LNCaP clone FGC (cell line): ENCODE measurements at regions not wholly inside any gene's neighbourhood (a gene's known extent, or its start where the extent isn't known, plus 50 kb on each side); places are given as distances from the start of the nearest gene placed in this dataset.
"Not testable (repeated sequence)": the region's sequence is repeated elsewhere in the genome, so short reads cannot be mapped to it uniquely, and the experiment has no call there.

Experiments used
- DNase-seq: peaks from one replicate; pipeline ENCODE4 v3.0.0-alpha.2; 2011; ENCODE audit warnings: low read depth
- H3K4me3 ChIP-seq: 2 replicates; pipeline ENCODE4 v1.5.1; 2011; ENCODE audit warnings: mild to moderate bottlenecking, low read depth, low read length, control low read depth

DNA sequence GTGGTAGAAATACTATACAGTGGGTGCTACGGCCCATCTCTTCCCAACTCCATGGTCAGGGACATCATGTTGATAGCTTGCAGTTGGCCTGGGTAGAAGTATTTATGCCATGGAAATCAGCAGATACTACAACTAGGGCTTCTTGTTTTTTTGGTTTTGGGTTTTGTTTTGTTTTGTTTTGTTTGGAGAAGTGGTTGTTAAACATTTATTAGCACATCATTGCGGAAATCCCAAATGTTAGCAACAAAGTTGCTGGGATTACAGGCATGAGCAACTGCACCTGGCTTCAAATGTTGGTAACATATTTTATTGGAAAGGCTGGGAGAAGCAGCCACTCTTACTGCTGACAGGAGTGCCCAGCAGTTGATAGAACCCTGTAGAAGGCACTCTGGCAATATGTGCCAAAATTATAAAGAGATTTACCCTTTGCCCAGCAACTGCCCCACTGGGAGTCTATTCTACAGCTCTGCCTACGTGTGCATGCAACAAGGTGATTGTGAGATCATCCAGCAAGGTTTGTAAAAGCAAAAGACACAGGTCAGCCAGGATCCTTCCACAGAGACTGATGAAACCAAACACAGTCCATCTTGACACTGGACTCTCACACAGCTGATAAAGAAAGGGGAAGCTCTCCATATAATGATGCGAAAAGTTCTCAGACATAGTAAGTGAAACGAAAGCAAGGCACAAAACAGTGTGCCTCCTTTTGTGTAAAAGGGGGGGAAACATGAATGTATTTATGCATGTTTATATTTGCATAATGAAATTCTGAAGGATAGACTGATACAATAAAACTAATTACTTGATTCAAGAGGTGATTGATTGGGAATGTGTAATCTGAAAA is 314.4 kb downstream of the ANAPC1 start:
- DNase-seq, H3K4me3 ChIP-seq: not testable (repeated sequence)

- H3K4me3 ChIP-seq, DNase-seq: not testable (repeated sequence)
Measured at GRCh38 chr2:111570300-111571114, 313.5 kb downstream of the ANAPC1 start.

- DNase-seq, H3K4me3 ChIP-seq: not testable (repeated sequence)
Measured at GRCh38 chr2:111574803-111575202, 309.2 kb downstream of the ANAPC1 start.

GRCh38 chr2:111577154-111577885 is 306.7 kb downstream of the ANAPC1 start:
- not testable (repeated sequence) for H3K4me3 ChIP-seq, DNase-seq

- not testable (repeated sequence) for DNase-seq, H3K4me3 ChIP-seq
Measured at GRCh38 chr2:111579500-111580134, 304.4 kb downstream of the ANAPC1 start.

DNA sequence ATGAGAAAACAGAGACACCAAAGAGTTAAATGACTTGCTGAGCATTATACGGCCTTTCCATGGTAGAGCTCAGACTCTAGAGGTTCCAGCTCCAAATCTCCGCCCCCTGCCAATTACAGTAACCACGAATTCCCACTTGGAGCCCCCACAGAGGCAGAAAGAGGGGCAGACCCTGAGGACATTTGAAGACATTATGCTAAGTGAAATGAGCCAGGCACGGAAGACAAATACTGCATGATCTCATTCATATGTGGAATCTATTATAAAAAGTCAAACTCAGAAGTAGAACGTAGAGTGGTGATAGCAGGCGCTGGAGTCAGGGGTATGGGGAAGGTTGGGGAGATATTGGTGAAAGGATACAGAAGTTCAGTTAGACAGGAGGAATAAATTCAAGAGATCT is 303.4 kb downstream of the ANAPC1 start:
- H3K4me3 ChIP-seq = not testable (repeated sequence)

GRCh38 chr2:111582090-111582489 is 301.9 kb downstream of the ANAPC1 start:
- DNase-seq, H3K4me3 ChIP-seq: not testable (repeated sequence)

More for the DNA sequence above, 303.4 kb downstream of the ANAPC1 start:
- DNase-seq = not testable (repeated sequence)

DNA sequence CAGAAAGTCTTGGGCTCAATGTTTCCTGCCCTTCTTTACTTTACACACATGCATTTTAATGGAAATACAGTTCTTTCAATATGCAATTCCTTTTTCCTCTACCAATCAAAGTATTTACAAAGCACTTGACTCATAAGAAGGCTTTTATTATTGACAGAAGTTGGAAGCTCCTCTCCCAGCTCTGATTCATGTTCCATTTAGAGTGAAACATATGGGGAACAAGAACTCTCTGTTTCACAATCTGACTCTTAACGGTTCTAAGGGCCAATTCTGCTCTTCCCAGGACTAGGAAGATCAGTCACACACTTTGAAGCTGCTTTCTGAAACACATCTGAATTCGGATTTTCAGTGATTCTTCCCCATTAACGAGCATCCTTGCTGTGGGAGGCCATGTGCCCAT is 300.5 kb downstream of the ANAPC1 start:
- DNase-seq = not testable (repeated sequence)

DNA sequence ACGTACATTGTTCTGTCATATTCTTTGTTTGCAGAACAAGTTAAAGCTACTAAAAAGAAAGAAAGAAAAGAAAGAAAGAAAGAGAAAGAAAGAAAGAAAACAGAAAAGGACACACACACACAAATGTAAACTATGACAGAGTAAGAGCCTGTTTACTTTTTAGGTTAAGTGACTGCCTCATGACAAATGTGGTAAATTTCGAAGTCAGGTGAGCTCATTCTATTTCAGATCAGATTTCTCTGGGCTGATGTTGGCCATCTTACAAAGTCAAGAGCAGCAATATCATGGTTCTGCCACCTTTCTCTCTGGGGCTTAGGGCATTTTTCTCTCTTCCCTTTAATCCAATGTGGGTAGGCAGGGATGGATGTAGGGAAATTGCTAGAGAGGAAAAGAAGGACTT is 299.5 kb downstream of the ANAPC1 start:
- not testable (repeated sequence) for DNase-seq, H3K4me3 ChIP-seq

More for the DNA sequence above, 300.5 kb downstream of the ANAPC1 start:
- H3K4me3 ChIP-seq = not testable (repeated sequence)

DNA sequence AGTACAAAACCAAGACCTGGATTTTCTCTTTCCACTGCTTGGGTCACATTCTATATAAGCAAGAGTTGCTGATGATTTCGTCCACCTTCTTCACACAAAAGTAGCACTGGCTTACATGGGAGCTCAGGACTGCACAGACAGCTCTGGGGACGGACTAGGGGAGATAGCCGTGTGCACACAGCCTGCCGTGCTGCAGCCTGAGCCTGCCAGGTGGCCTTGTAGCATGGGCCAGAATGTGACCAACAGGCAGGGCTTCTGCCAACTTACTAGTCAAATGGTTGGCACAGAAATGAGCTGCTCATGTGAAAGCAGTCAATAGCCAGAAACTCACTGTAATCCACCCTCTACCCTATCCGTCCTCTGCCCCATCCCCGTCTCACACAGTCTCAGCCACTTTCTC is 299.0 kb downstream of the ANAPC1 start:
- not testable (repeated sequence) for H3K4me3 ChIP-seq

DNA sequence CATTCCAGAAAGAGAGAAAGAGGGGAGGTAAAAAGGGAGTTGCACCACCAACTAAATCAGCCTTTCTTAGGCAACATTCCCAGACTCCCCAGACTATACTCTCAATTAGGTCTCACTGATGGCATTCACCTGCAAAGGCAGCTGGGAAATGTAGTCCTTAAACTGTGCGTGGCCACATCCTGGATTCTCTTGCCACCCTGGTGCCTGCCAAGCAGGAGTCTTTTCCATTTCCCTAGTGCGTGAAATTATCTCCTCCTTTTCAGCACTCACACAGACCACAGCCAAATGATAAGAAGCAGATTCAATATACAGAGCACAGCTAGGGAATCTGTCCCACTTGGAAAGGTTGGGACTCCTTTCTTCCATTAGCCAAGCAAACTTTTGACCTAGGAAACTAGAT is 298.0 kb downstream of the ANAPC1 start:
- not testable (repeated sequence) for H3K4me3 ChIP-seq, DNase-seq

More for the DNA sequence above, 299.0 kb downstream of the ANAPC1 start:
- DNase-seq = not testable (repeated sequence)

DNA sequence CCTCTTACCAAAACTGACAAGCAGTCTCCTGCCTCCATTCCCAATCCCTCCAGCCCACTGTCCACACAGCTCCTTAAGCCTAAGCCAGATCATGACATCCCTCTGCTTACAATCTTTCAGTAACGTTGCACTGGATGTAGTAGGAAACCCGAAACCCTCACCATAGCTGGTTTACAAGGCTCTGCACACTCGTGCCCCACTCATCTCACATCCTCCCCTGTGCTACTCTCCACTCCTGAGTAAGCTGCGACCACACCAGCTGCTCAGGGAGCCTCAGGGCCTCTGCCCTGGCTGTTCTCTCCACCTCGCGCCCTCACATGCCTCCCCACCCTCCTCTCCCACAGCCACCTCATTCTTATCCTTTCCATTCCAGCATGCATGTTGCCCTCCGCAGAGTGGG is 288.9 kb downstream of the ANAPC1 start:
- not testable (repeated sequence) for H3K4me3 ChIP-seq, DNase-seq

DNA sequence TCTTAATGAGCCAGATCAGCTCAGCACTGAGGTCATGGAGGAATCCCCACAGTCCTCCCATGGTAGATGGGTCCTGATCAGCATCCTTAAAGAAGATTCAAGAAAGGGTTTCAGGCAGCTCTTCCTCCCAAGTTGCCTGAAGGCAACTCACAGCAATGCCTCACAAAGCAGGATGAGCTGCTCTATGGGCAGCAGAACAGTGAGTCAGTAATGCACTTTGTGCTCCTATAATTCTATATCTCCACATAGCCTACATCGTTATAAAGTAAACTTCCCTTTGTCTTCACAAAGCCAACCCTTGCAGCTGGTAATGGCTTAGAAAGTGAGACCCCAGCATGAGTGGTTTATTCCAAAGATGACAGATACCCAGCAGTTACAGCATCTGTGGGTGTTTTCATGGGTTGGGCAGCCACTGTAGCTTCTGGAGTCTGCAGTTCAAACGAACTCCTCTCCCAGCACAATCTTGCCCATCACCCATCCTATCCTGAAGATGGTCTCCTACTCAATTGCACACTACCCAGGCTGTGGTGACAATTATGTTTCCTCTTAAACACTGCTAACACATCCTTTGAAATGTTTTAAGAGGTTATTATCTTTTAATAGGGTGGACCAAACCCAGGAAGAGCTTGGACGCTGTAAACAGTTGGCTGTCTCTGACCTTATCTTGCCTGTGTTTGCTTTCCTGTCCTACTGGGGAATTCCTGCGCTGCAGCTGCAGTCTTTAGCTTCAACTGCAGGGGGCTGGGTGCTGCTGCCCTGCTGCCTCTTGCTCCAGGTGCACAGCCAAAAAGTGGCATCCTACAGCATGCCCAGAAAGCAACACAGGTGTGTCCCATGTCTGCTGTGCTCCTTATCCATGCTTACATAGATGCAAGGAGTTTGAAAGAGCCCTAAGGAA is 286.9 kb downstream of the ANAPC1 start:
- H3K4me3 ChIP-seq, DNase-seq: not testable (repeated sequence)

GRCh38 chr2:111598944-111599343 is 285.0 kb downstream of the ANAPC1 start:
- not testable (repeated sequence) for DNase-seq

GRCh38 chr2:111602259-111602658 is 281.7 kb downstream of the ANAPC1 start:
- not testable (repeated sequence) for DNase-seq, H3K4me3 ChIP-seq

More at GRCh38 chr2:111598944-111599343, 285.0 kb downstream of the ANAPC1 start:
- H3K4me3 ChIP-seq = not testable (repeated sequence)

- DNase-seq, H3K4me3 ChIP-seq: not testable (repeated sequence)
Measured at GRCh38 chr2:111605798-111606197, 278.2 kb downstream of the ANAPC1 start.

DNA sequence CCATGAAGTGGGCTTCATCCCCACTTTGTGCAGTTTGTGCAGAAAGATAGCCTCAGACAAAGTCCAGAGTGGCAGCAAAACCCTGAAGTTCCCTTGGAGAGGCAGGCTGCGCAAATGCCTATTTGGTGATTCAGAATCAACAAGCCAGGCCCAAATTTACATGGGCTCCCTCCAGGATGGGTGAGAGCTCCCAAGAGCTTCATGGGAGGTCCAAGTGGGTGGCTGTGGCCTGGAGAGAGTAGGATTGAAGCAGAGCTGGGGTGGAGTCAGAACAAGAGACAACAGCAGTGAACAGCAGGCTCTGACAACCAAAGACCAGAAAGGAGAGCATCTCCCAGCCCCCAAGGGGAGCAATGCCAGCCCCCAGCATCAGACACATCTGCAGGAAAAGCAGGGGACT is 277.4 kb downstream of the ANAPC1 start:
- not testable (repeated sequence) for H3K4me3 ChIP-seq, DNase-seq
